NCI-H2196 (cell line): ENCODE measurements at regions not wholly inside any gene's neighbourhood (a gene's known extent, or its start where the extent isn't known, plus 50 kb on each side); places are given as distances from the start of the nearest gene placed in this dataset.
"Not testable (repeated sequence)": the region's sequence is repeated elsewhere in the genome, so short reads cannot be mapped to it uniquely, and the experiment has no call there.

Experiments used
- DNase-seq: peaks from one replicate; lab custom pipeline; 2025; ENCODE audit not compliant: unreplicated experiment; lab: John Stamatoyannopoulos, UW

DNA sequence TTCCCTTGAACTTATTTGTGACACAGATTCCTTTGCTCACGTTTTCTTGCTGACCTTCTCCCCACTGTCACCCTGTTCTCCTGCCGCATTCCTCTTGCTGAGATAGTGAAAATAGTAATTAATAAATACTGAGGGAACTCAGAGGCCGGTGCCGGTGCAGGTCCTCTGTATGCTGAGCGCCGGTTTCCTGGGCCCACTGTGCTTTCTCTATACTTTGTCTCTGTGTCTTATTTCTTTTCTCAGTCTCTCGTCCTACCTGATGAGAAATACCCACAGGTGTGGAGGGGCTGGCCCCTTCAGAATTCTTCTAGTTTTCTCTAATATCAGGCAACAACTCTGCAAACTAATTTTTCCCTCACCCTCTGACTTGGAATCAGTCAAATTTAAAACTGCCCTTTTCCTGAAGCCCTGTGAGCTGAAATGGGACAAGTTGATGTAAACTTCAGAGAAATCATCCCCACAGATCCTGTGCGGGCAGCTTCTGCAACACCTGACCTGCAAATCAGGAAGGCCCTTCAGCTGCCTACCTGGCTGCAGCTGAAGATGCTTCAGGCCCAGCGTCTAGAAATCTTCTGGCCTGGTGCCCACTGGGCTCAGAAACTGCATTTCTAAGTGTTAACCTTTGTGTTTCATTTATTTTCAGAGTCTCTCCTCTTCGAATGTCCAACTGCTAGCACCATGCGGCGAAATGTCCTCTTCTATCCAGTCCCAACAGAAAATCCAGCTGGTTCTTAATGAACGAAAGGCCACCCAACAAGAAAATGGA is 149.7 kb downstream of the TMEM121 start:
- DNase-seq, result not testable (repeated sequence)

DNA sequence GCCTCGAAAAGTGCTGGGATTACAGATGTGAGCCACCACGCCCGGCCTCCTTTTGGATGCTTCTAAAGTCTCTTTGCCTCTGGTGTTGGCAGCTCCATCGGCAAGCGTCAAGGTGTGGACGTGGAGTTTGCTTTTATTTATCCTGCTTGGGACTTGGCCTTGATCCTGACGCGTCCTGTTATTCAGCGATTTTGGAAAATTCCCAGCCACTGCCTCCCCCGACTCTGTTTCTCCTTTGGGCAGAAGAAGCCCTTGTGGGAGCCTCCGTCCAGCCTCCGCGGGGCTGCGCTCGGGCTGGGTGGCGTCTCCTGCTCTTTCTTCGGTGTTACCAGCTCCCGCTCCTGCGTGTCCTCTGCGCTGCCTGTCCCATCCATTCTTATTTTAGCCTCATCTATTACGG is 151.7 kb downstream of the TMEM121 start:
- not testable (repeated sequence) for DNase-seq

DNA sequence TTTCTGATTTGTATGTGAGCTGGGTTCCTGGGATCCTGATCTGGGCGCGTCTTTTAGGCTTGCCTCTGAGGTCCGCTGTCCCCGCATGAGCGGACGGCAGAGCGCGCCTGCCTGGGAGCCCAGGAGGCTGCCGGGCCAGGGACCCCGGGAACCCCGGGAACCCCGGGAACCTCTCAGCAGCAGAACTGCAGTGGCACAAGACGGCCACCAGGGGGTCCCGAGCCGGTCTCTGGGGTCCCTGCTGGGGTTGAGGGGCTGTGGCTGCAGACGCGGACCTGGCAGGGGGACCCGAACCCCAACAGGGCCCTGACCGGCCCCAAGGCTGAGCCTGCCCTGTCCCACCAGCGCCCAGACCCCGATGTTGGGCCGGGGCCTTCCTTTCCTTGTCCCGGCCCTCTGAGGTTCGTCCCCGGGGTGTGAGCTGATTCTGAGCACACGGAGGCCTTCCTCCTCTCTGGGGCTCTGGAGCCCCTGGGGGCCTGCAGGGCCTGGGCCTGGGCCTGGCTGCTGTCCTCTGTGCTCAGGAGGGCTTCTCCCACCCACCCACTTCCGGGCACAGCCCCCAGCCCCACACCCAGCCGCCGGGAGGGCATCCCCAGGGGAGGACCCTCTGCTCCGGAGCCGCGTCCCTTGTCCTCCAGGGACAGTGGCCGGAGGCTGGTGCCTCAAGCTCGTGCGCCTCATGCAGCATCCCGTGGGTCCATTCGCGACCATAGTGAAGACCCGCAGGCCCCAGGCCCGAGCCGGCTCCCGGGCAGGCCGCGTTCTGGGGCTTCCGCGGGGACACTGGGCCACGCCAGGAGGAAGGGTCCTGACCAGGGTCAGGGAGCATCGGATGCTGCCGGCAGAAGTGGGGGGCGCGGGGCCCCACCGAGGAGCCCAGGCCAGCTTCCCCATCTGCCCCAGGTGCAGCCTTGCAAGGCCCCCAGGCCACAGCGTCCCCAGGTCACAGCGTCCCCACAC is 152.9 kb downstream of the TMEM121 start:
- not testable (repeated sequence) for DNase-seq

DNA sequence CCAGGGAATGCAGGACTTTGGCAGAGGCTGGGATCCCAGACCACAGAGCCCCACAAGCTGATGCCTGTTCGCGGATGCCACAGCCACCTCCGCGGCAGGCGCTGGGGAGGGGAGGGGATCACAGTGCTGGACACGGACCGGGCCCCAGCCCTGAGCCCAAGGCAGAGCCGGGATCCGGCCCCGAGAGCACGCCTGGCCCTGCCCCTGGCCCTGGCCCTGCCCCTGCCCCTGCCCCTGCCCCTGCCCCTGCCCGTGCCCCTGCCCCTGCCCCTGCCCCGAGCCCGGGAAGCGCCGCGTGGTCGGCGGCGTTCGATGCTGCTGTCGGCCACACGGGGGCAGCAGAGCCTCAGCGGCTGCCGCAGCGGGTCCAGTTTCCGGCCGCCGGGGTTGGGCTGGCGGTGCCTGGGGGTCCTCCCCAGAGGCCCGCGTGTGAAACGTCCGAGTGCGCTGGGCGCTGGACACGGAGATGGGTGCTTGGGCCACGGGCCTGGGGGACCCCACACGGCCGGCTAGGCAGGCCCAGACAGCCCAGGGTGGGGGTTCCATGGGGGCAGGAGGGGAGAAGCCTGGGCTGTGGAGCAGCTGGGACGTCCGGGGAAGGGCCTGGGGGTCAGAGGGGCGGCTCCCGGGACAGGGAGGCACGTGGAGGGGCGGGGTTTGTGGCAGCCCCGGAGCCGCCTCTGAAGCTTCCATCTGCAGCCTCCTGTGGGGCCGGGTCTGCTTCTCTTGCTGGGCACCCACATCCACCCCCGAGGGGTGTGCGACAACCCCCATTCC is 153.8 kb downstream of the TMEM121 start:
- not testable (repeated sequence) for DNase-seq

DNA sequence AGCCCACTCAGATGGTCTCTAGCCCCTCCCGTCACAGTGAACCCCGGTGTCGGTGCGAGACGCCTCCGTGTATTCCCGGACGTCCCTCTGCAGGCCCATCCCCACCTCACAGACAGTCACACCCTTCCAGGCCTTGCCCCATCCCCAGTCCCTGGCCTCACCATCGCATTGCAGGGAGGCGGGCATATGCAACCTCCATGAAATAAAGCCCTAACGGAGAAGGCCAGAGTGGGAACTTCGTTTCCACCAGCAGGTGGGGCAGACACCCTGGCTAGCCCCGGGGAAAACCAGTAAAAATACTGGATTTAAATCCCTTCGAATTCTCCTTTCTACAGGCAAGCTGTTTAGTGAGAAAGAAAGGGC is 154.3 kb downstream of the TMEM121 start:
- not testable (repeated sequence) for DNase-seq

DNA sequence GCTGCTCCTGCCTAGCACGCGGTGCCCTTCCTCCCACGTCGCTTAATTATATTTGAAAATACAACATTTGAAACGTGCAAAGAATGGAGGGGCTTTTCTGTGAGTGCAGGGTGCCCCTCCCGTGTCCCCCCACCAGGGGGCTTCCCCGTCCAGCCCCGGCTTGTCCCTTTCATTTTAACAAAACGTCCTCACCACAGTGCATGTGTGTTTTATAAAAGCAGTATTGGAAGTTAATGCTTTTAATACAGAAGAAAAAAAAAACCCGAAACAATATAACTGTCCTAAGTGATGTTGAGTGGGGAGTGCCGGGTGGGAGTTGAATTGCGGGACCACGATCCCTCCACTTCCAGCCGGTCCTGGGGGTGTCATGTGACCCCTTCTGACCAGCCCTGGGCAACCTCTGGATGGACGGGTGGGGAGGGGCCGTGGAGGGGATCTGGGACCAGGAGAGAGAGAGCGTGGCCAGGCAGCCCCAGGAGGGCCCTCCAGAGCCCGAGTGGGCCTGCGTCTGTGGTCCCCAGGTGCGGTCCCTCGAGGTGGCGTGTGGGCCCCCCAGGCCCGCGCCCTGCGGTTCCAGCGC is 155.3 kb downstream of the TMEM121 start:
- not testable (repeated sequence) for DNase-seq

DNA sequence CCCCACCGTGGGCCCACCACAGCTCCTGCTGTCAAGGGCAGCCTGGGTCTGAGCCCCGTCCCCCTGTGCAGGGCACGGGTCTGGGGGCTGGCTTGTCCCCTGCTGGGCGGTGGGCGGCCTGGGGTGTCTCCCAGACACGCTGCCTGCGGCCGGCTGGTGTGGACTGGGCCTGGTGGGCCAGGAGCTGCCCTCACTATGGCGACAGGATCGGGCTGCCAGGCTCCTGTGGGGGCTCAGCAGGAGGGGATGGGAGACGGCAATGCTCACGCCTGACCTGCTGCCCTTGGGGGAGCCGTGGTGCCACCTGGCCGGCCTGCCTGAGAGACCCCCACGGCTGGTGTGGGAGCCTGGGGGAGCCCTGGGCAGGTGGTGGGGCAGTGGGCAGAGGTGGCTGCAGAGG is 156.1 kb downstream of the TMEM121 start:
- DNase-seq, result not testable (repeated sequence)

DNA sequence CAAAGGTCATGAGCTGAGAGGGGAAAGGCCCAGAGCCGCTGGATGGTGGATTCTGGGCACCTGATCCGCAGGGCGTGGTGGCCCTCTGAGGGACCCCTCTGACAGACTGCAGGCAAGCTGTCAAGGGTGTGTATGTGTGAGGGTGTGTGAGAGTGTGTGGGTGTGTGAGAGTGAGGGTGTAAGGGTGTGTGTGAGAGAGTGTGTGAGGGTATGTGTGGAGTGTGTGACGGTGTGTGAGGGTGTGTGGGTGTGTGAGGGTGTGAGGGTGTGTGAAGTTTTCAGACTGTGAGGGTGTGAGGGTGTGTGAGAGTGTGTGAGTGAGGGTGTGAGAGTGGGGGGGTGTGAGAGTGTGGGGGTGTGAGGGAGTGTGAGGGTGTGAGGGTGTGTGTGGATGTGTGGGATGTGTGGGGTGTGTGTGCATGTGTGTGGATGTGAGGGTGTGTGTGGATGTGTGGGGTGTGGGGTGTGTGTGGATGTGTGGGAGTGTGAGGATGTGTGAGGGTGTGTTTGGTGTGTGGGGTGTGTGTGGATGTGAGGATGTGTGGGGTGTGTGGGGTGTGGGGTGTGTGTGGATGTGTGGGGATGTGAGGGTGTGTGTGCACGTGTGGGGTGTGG is 156.7 kb downstream of the TMEM121 start:
- DNase-seq, result no peak

DNA sequence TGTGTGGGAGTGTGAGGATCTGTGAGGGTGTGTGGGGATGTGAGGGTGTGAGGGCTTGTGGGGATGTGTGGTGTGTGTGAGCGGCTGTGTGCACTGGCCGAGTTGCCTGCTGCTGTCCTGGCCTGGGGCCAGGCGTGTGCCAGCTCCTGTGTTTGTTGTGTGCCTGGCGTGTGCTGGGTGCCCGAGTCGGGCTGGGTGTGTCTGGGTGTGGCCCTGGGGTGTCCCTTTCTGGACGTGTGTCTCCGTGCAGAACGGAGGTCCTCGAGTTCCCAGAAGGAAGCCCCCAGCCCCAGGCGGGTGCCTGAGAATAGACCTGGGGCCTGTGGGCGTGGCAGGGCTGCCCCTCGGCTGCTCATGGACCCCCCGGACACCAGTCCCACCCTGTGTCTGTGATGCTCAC is 157.7 kb downstream of the TMEM121 start:
- not testable (repeated sequence) for DNase-seq

DNA sequence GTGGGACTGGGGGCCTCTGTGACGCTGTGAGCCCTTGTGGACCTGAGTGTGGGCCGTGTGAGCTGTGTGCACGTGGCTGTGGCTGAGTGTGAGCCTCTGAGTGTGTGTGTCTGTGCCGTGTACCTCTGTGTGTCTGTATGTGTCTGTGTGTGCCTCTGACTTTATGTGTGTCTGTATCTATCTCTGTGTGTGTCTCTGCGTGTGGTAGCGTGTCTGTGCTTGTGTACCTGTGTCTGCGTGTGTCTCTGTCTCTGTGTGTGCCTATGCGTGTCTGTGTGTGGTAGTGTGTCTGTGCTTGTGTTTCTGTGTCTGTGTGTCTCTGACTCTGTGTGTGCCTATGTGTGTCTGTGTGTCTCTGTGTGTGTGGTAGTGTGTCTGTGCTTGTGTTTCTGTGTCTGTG is 158.2 kb downstream of the TMEM121 start:
- not testable (repeated sequence) for DNase-seq

DNA sequence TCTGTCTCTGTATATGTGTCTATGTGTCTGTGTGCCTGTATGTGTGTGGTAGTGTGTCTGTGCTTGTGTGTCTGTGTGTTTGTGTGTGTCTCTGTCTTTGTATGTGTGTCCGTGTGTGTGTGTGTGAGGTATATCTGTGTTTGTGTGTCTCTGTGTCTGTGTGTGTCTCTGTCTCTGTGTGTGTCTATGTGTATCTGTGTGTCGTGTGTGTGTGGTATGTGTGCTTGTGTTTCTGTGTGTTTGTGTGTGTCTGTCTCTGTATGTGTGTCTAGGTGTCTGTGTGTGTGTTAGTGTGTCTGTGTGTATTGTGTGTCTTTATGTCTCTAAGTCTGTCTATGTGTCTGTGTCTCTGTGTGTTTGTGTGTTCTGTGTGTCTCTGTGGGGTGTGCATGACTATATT is 158.6 kb downstream of the TMEM121 start:
- DNase-seq, result no peak

DNA sequence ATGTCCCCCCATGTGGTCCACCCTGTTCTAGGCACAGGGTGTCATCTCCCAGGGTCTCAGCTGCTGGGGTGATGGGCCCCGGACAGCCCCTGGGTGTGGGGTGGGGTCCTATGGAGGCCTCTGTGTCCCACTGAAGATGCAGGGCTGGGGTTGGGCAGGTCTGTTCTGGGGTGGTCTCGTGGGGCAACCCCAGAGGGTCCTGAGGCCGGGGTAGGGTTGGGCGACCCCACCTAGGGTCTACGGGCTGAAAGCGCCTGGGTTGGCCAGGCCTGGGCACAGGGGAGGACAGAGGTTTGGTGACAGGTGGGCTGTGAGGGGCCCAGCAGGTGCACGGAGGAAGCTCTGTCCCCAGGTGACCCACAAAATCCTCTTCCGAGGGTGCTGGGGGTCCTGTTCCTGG is 159.2 kb downstream of the TMEM121 start:
- not testable (repeated sequence) for DNase-seq

DNA sequence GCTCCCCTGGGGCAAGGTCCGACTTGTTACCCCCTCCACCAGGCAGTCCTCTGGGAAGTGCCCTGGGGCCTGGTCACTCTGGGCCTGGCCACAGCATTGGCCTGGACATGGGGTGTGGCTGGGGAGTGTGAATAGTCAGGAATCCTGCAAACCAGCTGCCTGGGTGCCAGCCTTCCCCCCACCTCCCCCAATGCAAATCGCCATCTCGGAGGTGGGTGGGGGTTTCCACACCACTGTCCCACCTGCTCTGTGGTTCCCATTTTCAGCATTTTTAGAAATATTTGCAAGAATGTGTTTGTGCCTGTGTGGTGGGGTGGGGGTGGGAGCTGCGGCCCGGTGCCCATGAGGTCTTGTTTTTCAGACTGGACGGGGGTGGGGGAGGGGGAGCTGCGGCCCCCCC is 159.7 kb downstream of the TMEM121 start:
- not testable (repeated sequence) for DNase-seq

DNA sequence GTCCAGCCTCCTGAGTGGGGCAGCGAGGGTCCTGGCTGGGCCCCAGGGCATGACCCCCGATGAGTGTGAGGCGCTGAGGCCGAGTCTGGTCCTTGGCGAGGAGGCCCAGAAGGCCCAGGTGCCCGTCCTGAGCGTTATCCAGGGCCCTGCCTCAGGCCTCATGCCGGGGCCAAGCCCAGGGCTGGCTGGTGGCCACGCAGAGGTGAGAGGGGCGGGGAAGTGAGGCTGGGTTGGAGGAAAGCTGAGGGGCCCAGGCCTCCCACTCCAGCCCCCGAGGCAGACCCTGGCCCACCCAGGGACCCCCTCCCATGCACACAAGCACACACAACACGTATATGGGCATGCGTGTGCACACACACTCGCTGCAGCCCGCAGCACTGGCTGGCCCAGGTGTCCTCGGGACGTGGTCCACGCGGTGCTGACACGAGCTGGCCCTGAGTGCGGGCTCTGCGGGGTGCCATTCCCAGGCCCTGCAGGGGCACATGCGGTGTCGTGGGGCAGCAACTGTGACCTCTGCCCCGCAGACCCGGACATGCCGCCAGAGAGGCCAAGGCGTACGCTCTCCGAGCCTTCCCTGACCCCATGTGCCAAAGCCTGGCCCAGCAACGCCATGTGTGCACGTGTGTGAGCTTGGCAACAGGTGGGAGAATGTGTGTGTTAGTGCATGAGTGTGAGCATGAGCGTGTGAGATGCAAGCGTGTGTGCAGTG is 160.2 kb downstream of the TMEM121 start:
- DNase-seq, result not testable (repeated sequence)

DNA sequence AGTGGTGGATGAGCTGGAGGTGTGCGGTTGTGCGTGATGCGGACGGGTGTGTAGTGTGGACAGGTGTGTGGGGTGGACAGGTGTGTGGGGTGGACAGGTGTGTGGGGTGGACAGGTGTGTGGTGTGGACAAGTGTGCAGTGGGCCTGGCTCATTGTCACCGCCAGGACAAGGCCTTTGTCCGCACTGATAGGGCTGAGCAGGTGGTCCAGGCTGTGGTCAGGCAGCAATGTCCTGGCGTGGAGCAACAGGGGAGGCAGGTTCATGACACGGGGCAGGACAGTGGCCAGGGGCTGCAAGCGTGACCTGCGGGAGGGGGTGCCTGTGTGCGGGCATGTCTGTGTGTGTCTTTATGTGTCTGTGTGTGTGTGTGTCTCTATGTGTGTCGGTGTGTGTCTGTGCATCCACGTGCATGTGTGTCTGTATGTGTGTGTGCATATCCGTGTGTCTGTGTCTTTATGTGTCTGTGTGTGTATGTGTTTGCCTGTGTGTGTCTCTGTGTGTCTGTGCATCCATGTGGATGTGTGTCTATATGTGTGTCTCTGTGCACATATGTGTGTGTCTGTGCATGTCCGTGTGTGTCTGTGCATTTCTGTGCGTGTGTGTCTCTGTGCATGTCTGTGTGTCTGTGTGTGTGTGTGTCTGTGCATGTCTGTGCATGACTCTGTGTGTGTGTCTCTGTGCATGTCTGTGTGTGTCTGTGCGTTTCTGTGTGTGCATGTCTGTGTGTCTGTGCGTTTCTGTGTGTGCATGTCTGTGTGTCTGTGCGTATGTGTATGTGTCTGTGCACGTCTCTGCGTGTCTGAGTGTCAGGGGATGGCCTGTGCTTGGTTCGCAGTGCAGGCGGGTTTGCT is 161.0 kb downstream of the TMEM121 start:
- not testable (repeated sequence) for DNase-seq

DNA sequence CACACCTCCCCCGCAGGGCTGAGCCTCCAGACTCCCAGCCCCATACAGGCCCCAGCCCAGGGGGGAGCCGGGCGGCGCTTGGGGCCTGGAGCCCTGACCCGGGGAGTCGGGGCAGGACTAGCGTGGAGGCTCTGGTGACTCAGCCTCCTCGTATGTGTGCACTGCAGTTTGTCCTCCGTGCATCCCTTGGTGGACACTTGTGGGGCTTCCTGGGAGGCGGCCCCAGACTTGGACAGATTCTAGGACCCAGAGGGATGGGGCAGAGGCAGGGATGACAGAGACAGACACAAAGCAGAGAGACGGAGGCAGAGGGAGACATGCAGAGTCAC is 161.6 kb downstream of the TMEM121 start:
- DNase-seq, result not testable (repeated sequence)

DNA sequence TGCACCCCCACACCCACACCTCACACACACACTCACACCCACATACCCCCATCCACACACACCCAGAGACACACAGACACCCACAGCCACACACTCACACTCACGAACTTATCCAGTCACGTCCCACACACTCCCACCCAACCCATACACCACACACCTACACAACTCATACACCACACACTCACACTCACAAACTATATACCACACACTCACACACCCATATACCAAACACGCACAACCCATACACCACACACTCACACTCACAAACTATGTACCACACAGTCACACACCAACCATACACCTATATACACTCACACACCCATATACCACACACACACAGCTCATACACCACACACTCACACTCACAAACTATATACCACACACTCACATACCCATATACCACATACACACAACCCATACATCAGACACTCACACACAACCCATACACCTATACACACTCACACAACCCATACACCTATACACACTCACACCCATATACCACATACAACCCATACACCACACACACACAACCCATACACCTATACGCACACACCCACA is 162.4 kb downstream of the TMEM121 start:
- not testable (repeated sequence) for DNase-seq

DNA sequence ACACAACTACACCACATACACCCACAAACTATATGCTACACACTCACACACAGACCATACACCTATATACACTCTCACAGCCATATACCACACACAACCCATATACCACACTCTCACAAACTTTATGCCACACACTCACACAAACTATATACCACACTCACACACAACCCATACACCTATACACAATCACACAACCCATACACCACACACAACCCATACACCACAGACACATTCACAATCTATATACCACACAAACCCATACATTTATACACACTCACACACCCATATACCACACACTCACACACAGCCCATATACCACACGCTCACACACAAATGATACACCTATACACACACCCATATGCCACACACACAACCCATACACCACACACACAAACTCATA is 163.3 kb downstream of the TMEM121 start:
- no peak for DNase-seq

DNA sequence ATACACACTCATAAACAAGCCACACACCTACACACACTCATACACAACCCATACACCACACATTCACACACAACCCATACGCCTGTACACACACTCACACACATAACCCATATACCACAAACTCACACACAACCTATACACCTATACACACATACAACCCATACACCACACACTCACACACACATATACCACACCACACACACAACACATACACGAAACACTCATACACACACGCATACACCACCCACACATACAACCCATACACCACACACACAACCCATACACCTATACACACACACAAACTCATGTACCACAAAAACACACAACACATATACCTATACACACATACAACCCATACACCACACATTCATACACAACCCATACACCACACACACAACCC is 164.3 kb downstream of the TMEM121 start:
- DNase-seq, result no peak
